ENCODE measurements at regions not wholly inside any gene's neighbourhood (a gene's known extent, or its start where the extent isn't known, plus 50 kb on each side); places are given as distances from the start of the nearest gene placed in this dataset.
"Not testable (repeated sequence)": the region's sequence is repeated elsewhere in the genome, so short reads cannot be mapped to it uniquely, and the experiment has no call there.

GRCh38 chr2:17362956-17363355 is 155.3 kb downstream of the RAD51AP2 start:
- DNase-seq (ENCODE audit: low spot score) = no peak

DNA sequence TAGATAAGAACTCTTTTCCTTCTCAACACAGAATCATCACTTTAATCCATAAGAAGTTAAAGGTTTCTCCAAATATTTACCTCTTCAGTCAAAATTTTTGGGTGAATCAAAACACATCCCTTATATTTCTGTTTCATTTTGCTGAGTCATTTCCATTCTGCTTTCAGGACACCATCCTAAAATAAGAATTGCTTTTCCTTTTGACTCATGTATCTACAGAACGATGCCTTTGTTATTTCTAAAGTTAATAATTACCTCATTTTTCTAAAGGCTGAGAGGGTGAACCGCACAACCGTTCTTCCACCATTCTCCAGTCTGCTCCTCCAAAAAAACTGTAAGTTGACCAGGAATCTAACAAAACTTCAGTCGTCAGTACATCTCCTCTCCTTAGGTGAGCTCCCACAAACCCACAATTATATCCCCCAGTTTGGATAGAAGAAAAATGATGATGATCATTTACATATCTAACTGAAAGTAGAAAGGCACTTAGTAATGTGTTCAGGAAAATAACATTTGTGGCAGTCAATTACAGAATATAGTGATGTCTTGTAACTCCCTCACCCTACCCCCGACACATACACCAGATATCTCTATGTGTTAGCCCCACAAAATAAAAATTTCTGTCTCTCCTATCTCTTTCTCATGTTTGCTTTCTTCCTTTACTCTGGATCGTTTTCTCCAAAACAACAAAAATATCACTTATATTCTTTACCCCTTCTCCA is 162.5 kb downstream of the RAD51AP2 start:
- no peak for DNase-seq (ENCODE audit: low spot score)

GRCh38 chr2:17353263-17353662 is 165.0 kb downstream of the RAD51AP2 start:
- no peak for DNase-seq (ENCODE audit: low spot score)

GRCh38 chr2:17342692-17343091 is 175.5 kb downstream of the RAD51AP2 start:
- DNase-seq (ENCODE audit: low spot score) = not testable (repeated sequence)

- DNase-seq (ENCODE audit: low spot score) = no peak
Observed at GRCh38 chr2:17337507-17337906, 180.7 kb downstream of the RAD51AP2 start.

- DNase-seq (ENCODE audit: low spot score) = no peak
Observed at GRCh38 chr2:17336458-17336857, 181.8 kb downstream of the RAD51AP2 start.

DNA sequence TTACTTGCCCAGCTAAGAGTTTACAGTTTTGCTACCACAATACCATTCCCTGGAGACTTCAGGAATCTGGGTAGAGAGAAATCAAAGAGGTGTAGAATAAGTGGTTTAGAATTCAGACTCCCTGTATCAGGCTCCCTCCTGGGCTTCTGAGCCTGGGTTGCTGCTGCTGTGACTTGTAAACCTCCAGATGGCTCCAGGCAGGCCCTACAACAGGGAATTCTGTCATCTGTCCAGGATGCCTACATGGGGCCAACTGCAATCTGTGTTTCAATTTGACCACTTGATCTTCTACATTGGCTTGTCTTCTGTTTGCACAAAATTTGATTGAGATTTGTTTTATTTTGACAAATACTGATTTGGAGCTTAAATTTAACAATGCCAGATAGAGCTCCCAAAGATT is 183.9 kb downstream of the RAD51AP2 start:
- peak; percentile 4 for DNase-seq (ENCODE audit: low spot score)

GRCh38 chr2:17331636-17332035 is 186.6 kb downstream of the RAD51AP2 start:
- no peak for DNase-seq (ENCODE audit: low spot score)

GRCh38 chr2:17328161-17328560 is 190.1 kb downstream of the RAD51AP2 start:
- DNase-seq (ENCODE audit: low spot score) = no peak

- DNase-seq (ENCODE audit: low spot score) = no peak
Observed at GRCh38 chr2:17327649-17328048, 190.6 kb downstream of the RAD51AP2 start.

DNA sequence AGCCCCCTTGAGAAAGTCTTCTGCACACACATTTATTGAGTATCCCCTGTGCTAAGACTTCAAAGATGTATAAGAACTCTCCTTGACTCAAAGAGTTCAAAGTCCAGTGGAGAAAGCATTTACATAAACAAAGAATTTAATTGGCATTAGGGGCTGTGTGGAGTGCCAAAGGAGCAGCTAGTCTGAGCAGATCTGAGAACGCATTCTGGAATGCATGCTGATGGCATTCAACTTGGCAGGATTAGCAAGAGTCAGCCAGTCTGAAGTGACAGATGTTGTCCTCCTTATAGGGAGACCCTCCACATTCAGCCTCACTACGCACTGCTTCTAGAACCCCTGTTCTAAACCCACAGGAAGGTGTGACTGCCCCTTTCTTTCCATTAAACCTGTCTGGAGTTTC is 191.5 kb downstream of the RAD51AP2 start:
- no peak for DNase-seq (ENCODE audit: low spot score)

DNA sequence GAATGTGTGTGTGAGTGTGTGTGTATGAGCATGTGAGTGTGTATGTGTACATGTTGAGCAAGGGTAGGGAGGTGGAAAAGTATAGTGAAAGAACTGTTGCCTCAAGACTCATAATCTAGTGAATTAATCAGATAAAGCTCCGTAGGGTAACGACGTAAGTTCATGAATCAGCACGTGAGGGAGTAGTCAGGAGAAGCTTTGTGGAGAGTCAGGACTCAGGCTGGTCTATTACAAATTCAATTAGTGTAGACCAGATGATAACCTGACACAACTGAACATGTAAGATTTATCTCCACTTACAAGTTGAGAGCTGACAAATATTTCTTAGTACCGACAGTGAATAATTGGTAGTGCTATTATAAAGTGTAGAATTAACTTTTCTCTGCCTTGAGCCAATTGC is 194.5 kb downstream of the RAD51AP2 start:
- DNase-seq (ENCODE audit: low spot score) = no peak

DNA sequence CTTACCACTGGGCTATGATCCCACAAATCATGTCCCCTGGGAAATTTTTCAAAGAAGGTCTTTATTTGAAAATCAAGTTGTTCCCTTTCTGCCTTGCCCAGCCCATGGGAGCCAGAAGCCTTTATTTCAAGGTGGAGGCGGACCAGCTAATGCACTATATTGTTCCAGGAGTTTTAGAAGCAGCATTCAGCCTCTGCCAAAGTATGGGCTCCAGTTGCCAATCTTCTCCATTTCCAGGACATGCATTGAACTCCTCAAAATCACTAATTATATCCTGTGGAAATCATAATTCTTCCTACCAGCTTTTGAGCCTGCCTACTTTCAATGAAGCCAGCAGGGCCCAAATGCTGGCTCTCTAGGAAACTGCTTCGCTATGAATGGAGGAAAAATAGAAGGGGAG is 195.8 kb downstream of the RAD51AP2 start:
- DNase-seq (ENCODE audit: low spot score) = no peak

- DNase-seq (ENCODE audit: low spot score) = no peak
Observed at GRCh38 chr2:17319090-17319489, 199.2 kb downstream of the RAD51AP2 start.

- DNase-seq (ENCODE audit: low spot score) = no peak
Observed at GRCh38 chr2:17318013-17318412, 200.2 kb downstream of the RAD51AP2 start.

DNA sequence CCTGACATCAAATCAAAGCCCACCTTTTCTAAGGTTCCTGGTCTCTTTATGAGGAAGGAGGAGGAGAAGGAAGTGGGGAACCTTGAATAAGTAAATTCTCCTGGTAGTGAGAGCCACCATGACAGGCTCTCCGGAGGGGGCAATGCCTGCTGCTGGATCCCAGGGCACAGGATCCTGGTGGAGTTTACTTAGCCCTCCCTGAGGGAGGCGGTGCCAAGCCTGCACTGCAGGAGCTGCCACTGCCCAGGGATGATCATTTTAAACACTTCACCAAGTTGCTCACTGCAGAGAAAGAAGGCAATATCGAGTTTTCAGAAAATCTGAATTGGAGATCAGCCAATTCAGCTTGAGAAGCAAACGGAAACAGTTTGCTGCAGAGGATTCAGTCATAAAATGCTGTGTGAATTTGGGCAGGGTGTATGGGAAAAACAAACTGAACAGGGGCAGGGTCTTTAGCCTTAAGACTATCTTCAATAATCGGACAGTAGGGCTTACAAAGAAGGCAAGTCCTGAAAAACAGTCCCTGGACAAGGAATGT is 200.7 kb downstream of the RAD51AP2 start:
- DNase-seq (ENCODE audit: low spot score) = no peak

GRCh38 chr2:17313261-17313660 is 205.0 kb downstream of the RAD51AP2 start:
- DNase-seq (ENCODE audit: low spot score) = no peak

DNA sequence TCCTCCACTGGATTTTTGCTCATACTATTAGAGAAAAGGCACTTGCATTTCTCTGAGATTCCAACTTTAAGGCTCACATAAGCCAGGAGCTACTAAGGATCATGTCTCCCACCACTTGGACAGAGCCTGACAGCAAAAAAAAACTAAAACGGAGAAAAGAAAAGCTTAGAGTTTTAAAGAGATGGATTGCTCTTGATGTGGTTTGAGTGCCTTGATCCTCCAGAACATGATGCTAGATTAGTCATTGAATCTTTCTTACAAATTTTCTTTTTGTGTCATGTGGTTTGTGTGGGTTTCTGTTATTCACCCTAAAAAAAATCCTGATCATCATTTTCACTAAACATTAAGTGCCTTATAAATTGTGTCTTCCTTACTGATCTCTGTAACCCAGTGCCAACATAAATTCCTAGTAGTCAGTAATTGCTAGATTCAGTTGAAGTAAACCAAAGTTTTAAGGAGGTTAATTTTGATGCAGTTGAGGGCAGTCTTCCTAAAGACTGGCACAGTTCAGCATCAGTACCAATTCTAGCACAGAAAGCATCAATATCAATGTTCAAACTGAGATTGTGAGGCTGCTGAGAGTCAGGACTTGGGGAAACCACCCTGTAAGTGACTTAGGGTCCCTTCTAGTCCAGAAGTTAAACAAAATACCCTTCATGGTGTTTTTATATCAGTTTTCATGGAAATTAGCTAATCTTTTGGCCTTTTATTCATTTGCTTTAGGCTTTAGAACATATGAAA is 206.3 kb downstream of the RAD51AP2 start:
- no peak for DNase-seq (ENCODE audit: low spot score)

- no peak for DNase-seq (ENCODE audit: low spot score)
Observed at GRCh38 chr2:17311106-17311619, 207.1 kb downstream of the RAD51AP2 start.

GRCh38 chr2:17309741-17310339 is 208.4 kb downstream of the RAD51AP2 start:
- DNase-seq (ENCODE audit: low spot score) = peak; percentile 26

- no peak for DNase-seq (ENCODE audit: low spot score)
Observed at GRCh38 chr2:17309181-17309580, 209.1 kb downstream of the RAD51AP2 start.

DNA sequence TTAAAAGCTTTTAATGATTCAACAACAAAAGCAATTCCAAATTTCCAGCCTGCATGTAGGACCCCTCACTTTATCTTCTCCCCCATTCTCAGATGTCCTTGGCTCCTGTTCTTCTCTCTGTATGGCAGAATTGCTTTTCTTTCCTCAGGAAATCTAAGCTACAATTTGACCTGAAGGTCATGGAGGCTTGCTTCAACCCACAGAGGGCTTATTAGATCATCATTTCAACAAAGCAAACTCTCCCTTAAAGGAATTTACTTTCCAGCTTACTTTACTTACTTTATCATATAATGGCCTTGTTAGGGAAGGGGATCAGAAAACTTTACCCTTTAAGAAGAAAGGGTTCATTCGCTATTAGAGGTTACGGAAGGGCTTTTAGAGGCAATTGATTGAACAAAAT is 211.5 kb downstream of the RAD51AP2 start:
- DNase-seq (ENCODE audit: low spot score) = no peak

GRCh38 chr2:17306219-17306618 is 212.0 kb downstream of the RAD51AP2 start:
- no peak for DNase-seq (ENCODE audit: low spot score)
